Peyer's patch (tissue), 4 donors: ENCODE measurements at regions not wholly inside any gene's neighbourhood (a gene's known extent, or its start where the extent isn't known, plus 50 kb on each side); places are given as distances from the start of the nearest gene placed in this dataset.

Source experiments
- DNase-seq, 3 donors: peaks; one replicate each; pipeline ENCODE4 v3.0.0-alpha.2; 2017 to 2019
- H3K27ac ChIP-seq, 4 donors: fragments of 200-600 bp; sonication (generic); one replicate each; pipeline ENCODE4 v1.5.1; 2016 to 2019
- H3K27me3 ChIP-seq, 2 donors: fragments of 200-600 bp; sonication (generic); one replicate each; pipeline ENCODE4 v1.5.1; 2019
- H3K36me3 ChIP-seq, 3 donors: fragments of 200-600 bp; sonication (generic); one replicate each; pipeline ENCODE4 v1.5.1; 2016 to 2019
- H3K4me1 ChIP-seq, 4 donors: fragments of 200-600 bp; sonication (generic); one replicate each; pipeline ENCODE4 v1.5.1; 2016 to 2019
- H3K4me3 ChIP-seq, 4 donors: fragments of 200-600 bp; sonication (generic); 1 replicate in 3 of 4; 2 replicates in 1 of 4; pipeline ENCODE4 v1.5.1; 2016 to 2019; ENCODE audit warnings: mild to moderate bottlenecking in 1 of 4
- H3K9me3 ChIP-seq, 4 donors: fragments of 200-600 bp; sonication (generic); one replicate each; pipeline ENCODE4 v1.5.1; 2016 to 2019; ENCODE audit warnings: mild to moderate bottlenecking in 1 of 4
- CTCF ChIP-seq, 6 experiments: fragments of 450-650 bp in 4 of 6; fragments of 200-600 bp in 2 of 6; sonication (generic) in 1 of 6; IDR thresholded peaks; one replicate each; pipeline ENCODE4 v1.5.1; 2017 to 2019; ENCODE audit warnings: antibody characterized with exemption in 6 of 6, mild to moderate bottlenecking in 3 of 6, moderate library complexity in 1 of 6
- POLR2A ChIP-seq, 2 donors: fragments of 450-650 bp; IDR thresholded peaks; one replicate each; pipeline ENCODE4 v1.5.1; 2017; ENCODE audit warnings: antibody characterized with exemption in 2 of 2, mild to moderate bottlenecking in 2 of 2, moderate library complexity in 2 of 2

GRCh38 chr7:142542105-142542504, 207.2 kb upstream of the PRSS1 start:
- no peak overlapping the region for H3K4me3 ChIP-seq
- H3K36me3 ChIP-seq = no peaks in the 10 kb centered on the region
- H3K27ac ChIP-seq = no peak overlapping the region
- no peaks in the 10 kb centered on the region for H3K4me1 ChIP-seq
- no peaks in the 10 kb centered on the region for H3K27me3 ChIP-seq
- no peak for TF ChIP-seq CTCF (IDR thresholded peaks at IDR 0.05)
- TF ChIP-seq POLR2A (IDR thresholded peaks at IDR 0.05) = no peak
- no peaks in the 10 kb centered on the region for H3K9me3 ChIP-seq
- DNase-seq = no peak

GRCh38 chr7:142540371-142540770, 208.9 kb upstream of the PRSS1 start:
- Histone ChIP-seq H3K27ac (no peak overlapping the region), H3K27me3 (no peaks in the 10 kb centered on the region)
- TF ChIP-seq CTCF (IDR thresholded peaks at IDR 0.05) (no peak), POLR2A (IDR thresholded peaks at IDR 0.05) (no peak)

GRCh38 chr7:142539901-142540300, 209.4 kb upstream of the PRSS1 start:
- Histone ChIP-seq H3K27me3 (no peaks in the 10 kb centered on the region), H3K4me3 (no peak overlapping the region), H3K36me3 (no peaks in the 10 kb centered on the region), H3K27ac (no peak overlapping the region), H3K4me1 (no peaks in the 10 kb centered on the region), H3K9me3 (no peaks in the 10 kb centered on the region)
- no peak for DNase-seq
- TF ChIP-seq CTCF (IDR thresholded peaks at IDR 0.05) (no peak), POLR2A (IDR thresholded peaks at IDR 0.05) (no peak)

More at GRCh38 chr7:142540371-142540770, 208.9 kb upstream of the PRSS1 start:
- no peak overlapping the region for H3K4me3 ChIP-seq
- no peaks in the 10 kb centered on the region for H3K9me3 ChIP-seq
- DNase-seq = no peak
- H3K36me3 ChIP-seq = no peaks in the 10 kb centered on the region
- no peaks in the 10 kb centered on the region for H3K4me1 ChIP-seq

GRCh38 chr7:142537760-142538159, 211.5 kb upstream of the PRSS1 start:
- TF ChIP-seq POLR2A (IDR thresholded peaks at IDR 0.05) (no peak), CTCF (IDR thresholded peaks at IDR 0.05) (no peak)

GRCh38 chr7:142535123-142535779, 214.0 kb upstream of the PRSS1 start:
- Histone ChIP-seq H3K27ac (no peak overlapping the region), H3K4me3 (no peak overlapping the region), H3K4me1 (no peaks in the 10 kb centered on the region), H3K36me3 (no peaks in the 10 kb centered on the region), H3K27me3 (no peaks in the 10 kb centered on the region), H3K9me3 (no peaks in the 10 kb centered on the region)
- peak in 2 of 3 donors; percentile 44 to 77 for DNase-seq
- no peak for TF ChIP-seq POLR2A (IDR thresholded peaks at IDR 0.05)
- TF ChIP-seq CTCF (IDR thresholded peaks at IDR 0.05) = peak in 4 of 6 experiments; percentile 50 to 67 (median 54)

More at GRCh38 chr7:142537760-142538159, 211.5 kb upstream of the PRSS1 start:
- DNase-seq = no peak
- H3K4me3 ChIP-seq = no peak overlapping the region
- no peaks in the 10 kb centered on the region for H3K9me3 ChIP-seq
- no peaks in the 10 kb centered on the region for H3K4me1 ChIP-seq
- H3K36me3 ChIP-seq = no peaks in the 10 kb centered on the region
- H3K27ac ChIP-seq = no peak overlapping the region
- no peaks in the 10 kb centered on the region for H3K27me3 ChIP-seq
